IMR-90 (cell line): ENCODE measurements at regions not wholly inside any gene's neighbourhood (a gene's known extent, or its start where the extent isn't known, plus 50 kb on each side); places are given as distances from the start of the nearest gene placed in this dataset.

Source experiments
- ATAC-seq: fragments of 200-7000 bp; cut with Tn5 transposase; 2 replicates; pipeline ENCODE4 v1.9.1; 2020; ENCODE audit warnings: low read depth, mild to moderate bottlenecking, moderate library complexity
- BruUV-seq: library from RNA; stranded (reverse); fragments of 400-500 nt; replicated peaks from 2 replicates; lab custom pipeline; 2021; lab: Mats Ljungman, UMichigan
- CTCF ChIA-PET: fragments of 300-600 bp; formaldehyde crosslinking; extraction: SDS; loops from one replicate; lab custom pipeline; 2021; ENCODE audit warnings: antibody characterized with exemption; lab: Yijun Ruan, JAX
- POLR2A ChIA-PET: fragments of 300-600 bp; sonication (Branson Sonifier 250); formaldehyde crosslinking; loops from one replicate; lab custom pipeline; 2022; ENCODE audit warnings: antibody characterized with exemption; ENCODE audit not compliant: unreplicated experiment; lab: Charles Lee
- DNase-seq: peaks from one replicate; pipeline ENCODE4 v3.0.0; 2013
- H2AFZ ChIP-seq: replicated peaks from 2 replicates; pipeline ENCODE3; 2013; ENCODE audit warnings: low read length, mild to moderate bottlenecking; ENCODE audit not compliant: poor library complexity
- H2AK5ac ChIP-seq: 2 replicates; pipeline ENCODE4 v1.6.1; 2013; ENCODE audit warnings: low read depth, low read length, inconsistent platforms
- H2AK9ac ChIP-seq: replicated peaks from 2 replicates; pipeline ENCODE3; 2013; ENCODE audit warnings: mild to moderate bottlenecking, low read depth, low read length, moderate library complexity; ENCODE audit not compliant: poor library complexity
- H2BK120ac ChIP-seq: 2 replicates; pipeline ENCODE4 v1.6.1; 2013; ENCODE audit warnings: low read depth, low read length, inconsistent platforms
- H2BK15ac ChIP-seq: 3 replicates; pipeline ENCODE4 v1.6.1; 2013; ENCODE audit warnings: low read depth, low read length, inconsistent platforms
- H2BK20ac ChIP-seq: 2 replicates; pipeline ENCODE4 v1.6.1; 2013; ENCODE audit warnings: low read depth, mild to moderate bottlenecking, inconsistent platforms, low read length, moderate library complexity
- H2BK5ac ChIP-seq: 2 replicates; pipeline ENCODE4 v1.6.1; 2013; ENCODE audit warnings: mild to moderate bottlenecking, low read depth, low read length, inconsistent platforms; ENCODE audit not compliant: poor library complexity, severe bottlenecking
- H3K14ac ChIP-seq: replicated peaks from 2 replicates; pipeline ENCODE4 v1.6.1; 2013; ENCODE audit warnings: low read depth, low read length, inconsistent platforms
- H3K18ac ChIP-seq: 2 replicates; pipeline ENCODE4 v1.6.1; 2013; ENCODE audit warnings: low read depth, low read length, control low read depth
- H3K23ac ChIP-seq: 2 replicates; pipeline ENCODE4 v1.6.1; 2013; ENCODE audit warnings: low read depth, low read length, inconsistent platforms
- H3K27ac ChIP-seq: 2 replicates; pipeline ENCODE4 v1.5.1; 2013; ENCODE audit warnings: mild to moderate bottlenecking, control low read depth, low read length; ENCODE audit not compliant: insufficient read depth
- H3K27me3 ChIP-seq: 2 replicates; pipeline ENCODE4 v1.6.1; 2013; ENCODE audit warnings: low read length; ENCODE audit not compliant: control insufficient read depth, insufficient read depth
- H3K36me3 ChIP-seq: 2 replicates; pipeline ENCODE4 v1.6.1; 2013; ENCODE audit warnings: low read length, mixed read lengths; ENCODE audit not compliant: control insufficient read depth, insufficient read depth
- H3K4ac ChIP-seq: 2 replicates; pipeline ENCODE4 v1.6.1; 2013; ENCODE audit warnings: low read depth, low read length, inconsistent platforms
- H3K4me1 ChIP-seq: 2 replicates; pipeline ENCODE4 v1.6.1; 2013; ENCODE audit warnings: low read length, mixed read lengths; ENCODE audit not compliant: control insufficient read depth, insufficient read depth
- H3K4me2 ChIP-seq: 2 replicates; pipeline ENCODE4 v1.6.1; 2013; ENCODE audit warnings: low read depth, mild to moderate bottlenecking, control low read depth, low read length, moderate library complexity
- H3K4me3 ChIP-seq: 2 replicates; pipeline ENCODE4 v1.5.1; 2013; ENCODE audit warnings: low read depth, mild to moderate bottlenecking, control low read depth, low read length, moderate library complexity; ENCODE audit not compliant: insufficient read depth
- H3K56ac ChIP-seq: 2 replicates; pipeline ENCODE4 v1.6.1; 2013; ENCODE audit warnings: low read length, inconsistent platforms; ENCODE audit not compliant: insufficient read depth; ENCODE audit errors: extremely low read depth
- H3K79me1 ChIP-seq, 2 experiments: 2 replicates each; pipeline ENCODE4 v1.6.1; 2013; ENCODE audit warnings: low read length in 2 of 2, inconsistent platforms in 1 of 2, low read depth in 1 of 2
- H3K9ac ChIP-seq: 2 replicates; pipeline ENCODE4 v1.6.1; 2013; ENCODE audit warnings: low read depth, low read length, control low read depth
- H3K9me1 ChIP-seq: 2 replicates; pipeline ENCODE4 v1.6.1; 2013; ENCODE audit warnings: low read length, inconsistent platforms; ENCODE audit not compliant: insufficient read depth
- H3K9me3 ChIP-seq: 2 replicates; pipeline ENCODE4 v1.6.1; 2013; ENCODE audit warnings: low read length; ENCODE audit not compliant: control insufficient read depth, insufficient read depth
- H4K20me1 ChIP-seq: 2 replicates; pipeline ENCODE4 v1.6.1; 2013; ENCODE audit warnings: low read length, inconsistent platforms; ENCODE audit not compliant: insufficient read depth
- H4K5ac ChIP-seq: 2 replicates; pipeline ENCODE4 v1.6.1; 2013; ENCODE audit warnings: mild to moderate bottlenecking, low read depth, low read length, control low read depth
- H4K8ac ChIP-seq, 2 experiments: 2 replicates each; pipeline ENCODE4 v1.6.1; 2013; ENCODE audit warnings: low read depth in 2 of 2, low read length in 2 of 2, control low read depth in 1 of 2, inconsistent platforms in 1 of 2
- H4K91ac ChIP-seq: 2 replicates; pipeline ENCODE4 v1.6.1; 2013; ENCODE audit warnings: low read depth, low read length, inconsistent platforms; ENCODE audit not compliant: insufficient read depth
- MXI1 ChIP-seq: IDR thresholded peaks from 2 replicates; pipeline ENCODE4 v1.6.1; 2012; ENCODE audit warnings: low read depth, mild to moderate bottlenecking, low read length, moderate library complexity, borderline replicate concordance
- WGBS, 2 experiments: methylation state at CpG; one replicate each; pipeline versions ENCODE4 v1.1.5 to v1.1.7; 2013; ENCODE audit warnings: missing lambda C conversion rate in 2 of 2; ENCODE audit not compliant: insufficient read length in 1 of 2; ENCODE audit errors: extremely low coverage in 2 of 2; 5-methylcytosine and 5-hydroxymethylcytosine counted together
- dilution Hi-C: fragments of 300-500 bp; cut with HindIII; formaldehyde crosslinking; loops from one replicate; pipeline ENCODE4 v1.14.3; 2018; ENCODE audit warnings: low sequenced_read_pairs; ENCODE audit not compliant: unreplicated experiment
- in situ Hi-C: fragments of 300-500 bp; cut with MboI; formaldehyde crosslinking; loops from 3 replicates; pipeline ENCODE4 v1.14.3; 2019; ENCODE audit warnings: low sequenced_read_pairs, inconsistent platforms, mixed read lengths
- intact Hi-C: fragments of 100-400 bp; cut with micrococcal nuclease; formaldehyde crosslinking; loops from 2 replicates; pipeline ENCODE4 v1.10.0; 2022

GRCh38 chr1:80468356-80468755 lies 1332.4 kb upstream of the ADGRL2 start:
- Histone ChIP-seq H4K5ac (no peak overlapping the region), H3K36me3 (no peaks in the 10 kb centered on the region), H3K56ac (no peak overlapping the region), H3K9me3 (no peaks in the 10 kb centered on the region), H4K20me1 (no peaks in the 10 kb centered on the region), H2AFZ (no peak overlapping the region), H2AK5ac (no peak overlapping the region), H2BK120ac (no peak overlapping the region), H3K4me3 (no peak overlapping the region), H2BK5ac (no peak overlapping the region), H3K4me2 (no peak overlapping the region), H2BK15ac (no peak overlapping the region), H3K79me1 (no peaks in the 10 kb centered on the region), H3K27ac (no peak overlapping the region), H3K4me1 (no peaks in the 10 kb centered on the region), H3K14ac (no peak overlapping the region), H3K9ac (no peak overlapping the region), H3K18ac (no peak overlapping the region), H3K9me1 (no peaks in the 10 kb centered on the region), H3K27me3 (no peaks in the 10 kb centered on the region), H4K91ac (no peak overlapping the region), H3K4ac (no peak overlapping the region), H4K8ac (no peak overlapping the region), H2AK9ac (no peak overlapping the region), H3K23ac (no peak overlapping the region), H2BK20ac (no peak overlapping the region)
- intact Hi-C loops (no loop called here), dilution Hi-C loops (no loop called here), in situ Hi-C loops (no loop called here)
- POLR2A ChIA-PET: no interaction called here
- WGBS, 2 experiments: no CpG with 5 or more reads among the region's 1 CpG
- CTCF ChIA-PET: no interaction called here
- BruUV-seq: no TSS peak
- DNase-seq: no peak
- TF ChIP-seq MXI1: no peak
- ATAC-seq: no peak
